DND-41 (cell line): ENCODE measurements at regions not wholly inside any gene's neighbourhood (a gene's known extent, or its start where the extent isn't known, plus 50 kb on each side); places are given as distances from the start of the nearest gene placed in this dataset.

ENCODE experiments used
- ATAC-seq: fragments of 200-7000 bp; cut with Tn5 transposase; 3 replicates; pipeline ENCODE4 v1.9.1; 2021; ENCODE audit warnings: low read depth; ENCODE audit not compliant: insufficient read depth
- DNase-seq: peaks from one replicate; pipeline ENCODE4 v3.0.0-alpha.2; 2020
- H2AFZ ChIP-seq: 2 replicates; pipeline ENCODE4 v1.6.0; 2012; ENCODE audit warnings: low read depth, low read length
- H3K27ac ChIP-seq: 2 replicates; pipeline ENCODE4 v1.5.1; 2012; ENCODE audit warnings: low read length, inconsistent platforms
- H3K27me3 ChIP-seq: fragments of 200-600 bp; sonication (generic); 2 replicates; pipeline ENCODE4 v1.6.0; 2012; ENCODE audit warnings: low read length, mild to moderate bottlenecking, inconsistent platforms; ENCODE audit not compliant: insufficient read depth, poor library complexity
- H3K36me3 ChIP-seq: 2 replicates; pipeline ENCODE4 v1.5.1; 2012; ENCODE audit warnings: low read length, inconsistent platforms; ENCODE audit not compliant: insufficient read depth
- H3K4me1 ChIP-seq: 2 replicates; pipeline ENCODE4 v1.5.1; 2012; ENCODE audit warnings: mild to moderate bottlenecking, low read length; ENCODE audit not compliant: insufficient read depth
- H3K4me2 ChIP-seq: 2 replicates; pipeline ENCODE4 v1.6.0; 2012; ENCODE audit warnings: mild to moderate bottlenecking, moderate library complexity, low read length, inconsistent platforms; ENCODE audit not compliant: insufficient read depth
- H3K4me3 ChIP-seq, 2 experiments: fragments of 200-600 bp in 1 of 2; shearing (Covaris generic) in 1 of 2; 2 replicates each; pipeline ENCODE4 v1.5.1; 2012 to 2016; ENCODE audit warnings: inconsistent platforms in 2 of 2, low read length in 2 of 2, mild to moderate bottlenecking in 2 of 2, low read depth in 1 of 2, moderate library complexity in 1 of 2
- H3K79me2 ChIP-seq: 2 replicates; pipeline ENCODE4 v1.6.0; 2012; ENCODE audit warnings: low read length, inconsistent platforms; ENCODE audit not compliant: insufficient read depth
- H3K9ac ChIP-seq: 2 replicates; pipeline ENCODE4 v1.6.0; 2012; ENCODE audit warnings: low read depth, mild to moderate bottlenecking, inconsistent platforms, low read length, moderate library complexity
- H3K9me3 ChIP-seq: 2 replicates; pipeline ENCODE4 v1.5.1; 2012; ENCODE audit warnings: low read length, moderate library complexity, mild to moderate bottlenecking, inconsistent platforms; ENCODE audit not compliant: insufficient read depth, severe bottlenecking
- H4K20me1 ChIP-seq: 2 replicates; pipeline ENCODE4 v1.6.0; 2012; ENCODE audit warnings: low read length; ENCODE audit not compliant: insufficient read depth
- CTCF ChIP-seq: IDR thresholded peaks from 2 replicates; pipeline ENCODE4 v1.5.1; 2012; ENCODE audit warnings: borderline replicate concordance, low read length, moderate library complexity, mild to moderate bottlenecking; ENCODE audit not compliant: poor library complexity, severe bottlenecking; ENCODE audit errors: extremely low read depth
- EZH2 ChIP-seq: IDR thresholded peaks from 3 replicates; pipeline ENCODE4 v1.6.1; 2012; ENCODE audit warnings: borderline replicate concordance, low read depth, mild to moderate bottlenecking, moderate library complexity, low read length, inconsistent platforms; ENCODE audit not compliant: severe bottlenecking

GRCh38 chr11:134863294-134863693 is 451.3 kb upstream of the B3GAT1 start:
- no peak for TF ChIP-seq CTCF
- TF ChIP-seq EZH2: no peak
- Histone ChIP-seq H3K4me1 (peaks cover 13% of the 10 kb centered on the region), H3K9me3 (no peaks in the 10 kb centered on the region), H3K27ac (no peak overlapping the region), H3K27me3 (no peaks in the 10 kb centered on the region), H3K9ac (no peak overlapping the region), H4K20me1 (no peaks in the 10 kb centered on the region), H3K36me3 (no peaks in the 10 kb centered on the region), H3K4me3 (no peak overlapping the region), H3K79me2 (no peaks in the 10 kb centered on the region), H2AFZ (no peak overlapping the region), H3K4me2 (no peak overlapping the region)
- ATAC-seq (no peak), DNase-seq (no peak)

- Histone ChIP-seq H3K36me3 (no peaks in the 10 kb centered on the region), H3K4me3 (no peak overlapping the region), H2AFZ (no peak overlapping the region), H4K20me1 (no peaks in the 10 kb centered on the region), H3K27me3 (no peaks in the 10 kb centered on the region), H3K79me2 (no peaks in the 10 kb centered on the region), H3K4me2 (no peak overlapping the region), H3K9ac (no peak overlapping the region), H3K27ac (no peak overlapping the region), H3K4me1 (peaks cover 11% of the 10 kb centered on the region; the same call in 1 of the 2 replicates), H3K9me3 (no peaks in the 10 kb centered on the region)
- no peak for TF ChIP-seq CTCF
- ATAC-seq (no peak), DNase-seq (no peak)
Observed at GRCh38 chr11:134862587-134863195, 450.6 kb upstream of the B3GAT1 start.

- no peak overlapping the region for H3K4me3 ChIP-seq
- TF ChIP-seq CTCF (no peak), EZH2 (no peak)
- no peaks in the 10 kb centered on the region for H3K27me3 ChIP-seq
- H3K9me3 ChIP-seq: no peaks in the 10 kb centered on the region
- no peak for DNase-seq
- no peak overlapping the region for H2AFZ ChIP-seq
- peaks cover 11% of the 10 kb centered on the region; the same call in 1 of the 2 replicates for H3K4me1 ChIP-seq
- no peaks in the 10 kb centered on the region for H4K20me1 ChIP-seq
- no peaks in the 10 kb centered on the region for H3K36me3 ChIP-seq
- no peak for ATAC-seq
- no peaks in the 10 kb centered on the region for H3K79me2 ChIP-seq
- no peak overlapping the region for H3K4me2 ChIP-seq
- no peak overlapping the region for H3K9ac ChIP-seq
- no peak overlapping the region for H3K27ac ChIP-seq
Observed at GRCh38 chr11:134862105-134862502, 450.1 kb upstream of the B3GAT1 start.
